MG63 (cell line): ENCODE measurements at regions not wholly inside any gene's neighbourhood (a gene's known extent, or its start where the extent isn't known, plus 50 kb on each side); places are given as distances from the start of the nearest gene placed in this dataset.

Experiments used
- DNase-seq: peaks from one replicate; pipeline ENCODE4 v3.0.0-alpha.2; 2020
- H3K27me3 ChIP-seq: fragments of 250-450 bp; sonication (Bioruptor Pico); 2 replicates; pipeline ENCODE4 v1.5.1; 2020; ENCODE audit warnings: mild to moderate bottlenecking, moderate library complexity
- H3K36me3 ChIP-seq: fragments of 250-450 bp; sonication (Bioruptor Pico); 2 replicates; pipeline ENCODE4 v1.5.1; 2020; ENCODE audit warnings: mild to moderate bottlenecking, moderate library complexity
- H3K4me3 ChIP-seq: fragments of 250-450 bp; sonication (Bioruptor Pico); 2 replicates; pipeline ENCODE4 v1.5.1; 2020; ENCODE audit warnings: mild to moderate bottlenecking, moderate library complexity
- H3K9me3 ChIP-seq: fragments of 250-450 bp; sonication (Bioruptor Pico); 2 replicates; pipeline ENCODE4 v1.5.1; 2020; ENCODE audit warnings: mild to moderate bottlenecking, moderate library complexity

GRCh38 chr14:82073547-82073946 is 539.9 kb upstream of the SEL1L start:
- DNase-seq = no peak
- H3K36me3 ChIP-seq = no peaks in the 10 kb centered on the region
- H3K9me3 ChIP-seq = no peaks in the 10 kb centered on the region
- no peaks in the 10 kb centered on the region for H3K27me3 ChIP-seq
- H3K4me3 ChIP-seq = no peak overlapping the region

- no peak overlapping the region for H3K4me3 ChIP-seq
- no peaks in the 10 kb centered on the region for H3K9me3 ChIP-seq
- DNase-seq = no peak
Observed at GRCh38 chr14:82075566-82075965, 541.9 kb upstream of the SEL1L start.

GRCh38 chr14:82079553-82079952 is 545.9 kb upstream of the SEL1L start:
- no peaks in the 10 kb centered on the region for H3K9me3 ChIP-seq
- DNase-seq = no peak
- H3K4me3 ChIP-seq = no peak overlapping the region
- no peaks in the 10 kb centered on the region for H3K27me3 ChIP-seq
- H3K36me3 ChIP-seq = no peaks in the 10 kb centered on the region

More at GRCh38 chr14:82075566-82075965, 541.9 kb upstream of the SEL1L start:
- no peaks in the 10 kb centered on the region for H3K36me3 ChIP-seq
- no peaks in the 10 kb centered on the region for H3K27me3 ChIP-seq

- no peak for DNase-seq
Observed at GRCh38 chr14:82080370-82080769, 546.7 kb upstream of the SEL1L start.

GRCh38 chr14:82084813-82085212 is 551.2 kb upstream of the SEL1L start:
- Histone ChIP-seq H3K27me3 (no peaks in the 10 kb centered on the region), H3K9me3 (no peaks in the 10 kb centered on the region), H3K4me3 (no peak overlapping the region), H3K36me3 (no peaks in the 10 kb centered on the region)
- no peak for DNase-seq

More at GRCh38 chr14:82080370-82080769, 546.7 kb upstream of the SEL1L start:
- H3K36me3 ChIP-seq = no peaks in the 10 kb centered on the region
- H3K4me3 ChIP-seq = no peak overlapping the region
- H3K9me3 ChIP-seq = no peaks in the 10 kb centered on the region
- H3K27me3 ChIP-seq = no peaks in the 10 kb centered on the region

GRCh38 chr14:82091097-82091496 is 557.4 kb upstream of the SEL1L start:
- DNase-seq = no peak
- Histone ChIP-seq H3K36me3 (no peaks in the 10 kb centered on the region), H3K4me3 (no peak overlapping the region), H3K27me3 (no peaks in the 10 kb centered on the region), H3K9me3 (no peaks in the 10 kb centered on the region)

- no peak overlapping the region for H3K4me3 ChIP-seq
- no peaks in the 10 kb centered on the region for H3K9me3 ChIP-seq
- no peaks in the 10 kb centered on the region for H3K36me3 ChIP-seq
- no peaks in the 10 kb centered on the region for H3K27me3 ChIP-seq
- DNase-seq = no peak
Observed at GRCh38 chr14:82094829-82095345, 561.2 kb upstream of the SEL1L start.

GRCh38 chr14:82104013-82104412 is 570.4 kb upstream of the SEL1L start:
- Histone ChIP-seq H3K4me3 (no peak overlapping the region), H3K9me3 (no peaks in the 10 kb centered on the region), H3K27me3 (no peaks in the 10 kb centered on the region), H3K36me3 (no peaks in the 10 kb centered on the region)
- no peak for DNase-seq

GRCh38 chr14:82112210-82112839 is 578.7 kb upstream of the SEL1L start:
- no peaks in the 10 kb centered on the region for H3K36me3 ChIP-seq
- H3K27me3 ChIP-seq = no peaks in the 10 kb centered on the region
- DNase-seq = no peak
- H3K9me3 ChIP-seq = no peaks in the 10 kb centered on the region
- no peak overlapping the region for H3K4me3 ChIP-seq

- no peaks in the 10 kb centered on the region for H3K36me3 ChIP-seq
- no peaks in the 10 kb centered on the region for H3K9me3 ChIP-seq
- H3K4me3 ChIP-seq = no peak overlapping the region
- no peak for DNase-seq
- H3K27me3 ChIP-seq = no peaks in the 10 kb centered on the region
Observed at GRCh38 chr14:82113007-82113406, 579.4 kb upstream of the SEL1L start.

- no peaks in the 10 kb centered on the region for H3K9me3 ChIP-seq
- no peaks in the 10 kb centered on the region for H3K27me3 ChIP-seq
- no peaks in the 10 kb centered on the region for H3K36me3 ChIP-seq
- no peak overlapping the region for H3K4me3 ChIP-seq
- DNase-seq = no peak
Observed at GRCh38 chr14:82113710-82114109, 580.1 kb upstream of the SEL1L start.

GRCh38 chr14:82116721-82117120 is 583.1 kb upstream of the SEL1L start:
- no peak overlapping the region for H3K4me3 ChIP-seq
- DNase-seq = no peak

GRCh38 chr14:82122655-82123054 is 589.0 kb upstream of the SEL1L start:
- H3K9me3 ChIP-seq = no peaks in the 10 kb centered on the region
- H3K4me3 ChIP-seq = no peak overlapping the region
- no peaks in the 10 kb centered on the region for H3K36me3 ChIP-seq
- DNase-seq = no peak
- no peaks in the 10 kb centered on the region for H3K27me3 ChIP-seq

More at GRCh38 chr14:82116721-82117120, 583.1 kb upstream of the SEL1L start:
- H3K36me3 ChIP-seq = no peaks in the 10 kb centered on the region
- no peaks in the 10 kb centered on the region for H3K9me3 ChIP-seq
- no peaks in the 10 kb centered on the region for H3K27me3 ChIP-seq

GRCh38 chr14:82124511-82124910 is 590.9 kb upstream of the SEL1L start:
- no peak overlapping the region for H3K4me3 ChIP-seq
- no peaks in the 10 kb centered on the region for H3K27me3 ChIP-seq
- no peak for DNase-seq
- H3K36me3 ChIP-seq = no peaks in the 10 kb centered on the region
- no peaks in the 10 kb centered on the region for H3K9me3 ChIP-seq

- Histone ChIP-seq H3K27me3 (no peaks in the 10 kb centered on the region), H3K9me3 (no peaks in the 10 kb centered on the region), H3K4me3 (no peak overlapping the region), H3K36me3 (no peaks in the 10 kb centered on the region)
- no peak for DNase-seq
Observed at GRCh38 chr14:82126006-82126405, 592.4 kb upstream of the SEL1L start.

GRCh38 chr14:82134411-82134810 is 600.8 kb upstream of the SEL1L start:
- Histone ChIP-seq H3K4me3 (no peak overlapping the region), H3K9me3 (no peaks in the 10 kb centered on the region), H3K27me3 (no peaks in the 10 kb centered on the region), H3K36me3 (no peaks in the 10 kb centered on the region)
- DNase-seq = no peak

- no peak for DNase-seq
- Histone ChIP-seq H3K4me3 (no peak overlapping the region), H3K27me3 (no peaks in the 10 kb centered on the region), H3K9me3 (no peaks in the 10 kb centered on the region), H3K36me3 (no peaks in the 10 kb centered on the region)
Observed at GRCh38 chr14:82138431-82138830, 604.8 kb upstream of the SEL1L start.

GRCh38 chr14:82146846-82147245 is 613.2 kb upstream of the SEL1L start:
- Histone ChIP-seq H3K36me3 (no peaks in the 10 kb centered on the region), H3K27me3 (no peaks in the 10 kb centered on the region), H3K9me3 (no peaks in the 10 kb centered on the region), H3K4me3 (no peak overlapping the region)
- no peak for DNase-seq
